Right ventricle myocardium inferior (tissue), 1 donor: ENCODE measurements at regions not wholly inside any gene's neighbourhood (a gene's known extent, or its start where the extent isn't known, plus 50 kb on each side); places are given as distances from the start of the nearest gene placed in this dataset.

Experiments used
- ATAC-seq: fragments of 200-7000 bp; cut with Tn5 transposase; one replicate; pipeline ENCODE4 v1.9.1; 2020; ENCODE audit warnings: mild to moderate bottlenecking, moderate library complexity
- DNase-seq: peaks from one replicate; pipeline ENCODE4 v3.0.0; 2021; ENCODE audit errors: missing footprints
- intact Hi-C: fragments of 100-400 bp; cut with DNase I; formaldehyde crosslinking; loops from one replicate; pipeline ENCODE4 v1.11.0; 2022
- donor health status: DM: no; HTN: yes; CAD: no; lungs with severe emphysema.

- intact Hi-C loops, result no loop called here
- ATAC-seq (peak; percentile 67), DNase-seq (no peak)
These were observed 65.1 kb upstream of the CCDC160 start for GRCh38 chrX:134171661-134172587.

GRCh38 chrX:134172588-134173259 lies 64.3 kb upstream of the CCDC160 start:
- ATAC-seq (peak; percentile 62), DNase-seq (no peak)
- intact Hi-C loops, result no loop called here

- DNase-seq, result no peak
- intact Hi-C loops, result no loop called here
- no peak for ATAC-seq
These were observed 63.3 kb upstream of the CCDC160 start for GRCh38 chrX:134173541-134174272.

- ATAC-seq, result no peak
- no peak for DNase-seq
- intact Hi-C loops, result no loop called here
These were observed 62.7 kb upstream of the CCDC160 start for GRCh38 chrX:134174273-134174660.

- ATAC-seq (no peak), DNase-seq (no peak)
- intact Hi-C loops, result no loop called here
These were observed 62.1 kb upstream of the CCDC160 start for GRCh38 chrX:134174859-134175258.

GRCh38 chrX:134177527-134177926 lies 59.5 kb upstream of the CCDC160 start:
- ATAC-seq (no peak), DNase-seq (no peak)
- intact Hi-C loops, result no loop called here

- DNase-seq, result no peak
- intact Hi-C loops, result no loop called here
- no peak for ATAC-seq
These were observed 56.2 kb upstream of the CCDC160 start for GRCh38 chrX:134180601-134181274.

GRCh38 chrX:134181275-134181660 lies 55.7 kb upstream of the CCDC160 start:
- DNase-seq (no peak), ATAC-seq (no peak)
- intact Hi-C loops, result no loop called here

- intact Hi-C loops, result no loop called here
- DNase-seq (no peak), ATAC-seq (no peak)
These were observed 53.3 kb upstream of the CCDC160 start for GRCh38 chrX:134183665-134184064.

- DNase-seq (no peak), ATAC-seq (no peak)
- intact Hi-C loops, result no loop called here
These were observed 52.0 kb upstream of the CCDC160 start for GRCh38 chrX:134184936-134185335.

GRCh38 chrX:134186362-134187121 lies 50.4 kb upstream of the CCDC160 start:
- intact Hi-C loops, result no loop called here
- no peak for DNase-seq
- ATAC-seq, result no peak
